HG02798 (cell line): ENCODE measurements at regions not wholly inside any gene's neighbourhood (a gene's known extent, or its start where the extent isn't known, plus 50 kb on each side); places are given as distances from the start of the nearest gene placed in this dataset.
A peak's percentile ranks its signal among the peaks of the same experiment; 100 is the strongest.

Experiments used
- ATAC-seq: cut with Tn5 transposase; IDR thresholded peaks from one replicate; pipeline ENCODE4 v1.9.1; 2021; ENCODE audit warnings: mild to moderate bottlenecking; ENCODE audit not compliant: unreplicated experiment, poor library complexity

DNA sequence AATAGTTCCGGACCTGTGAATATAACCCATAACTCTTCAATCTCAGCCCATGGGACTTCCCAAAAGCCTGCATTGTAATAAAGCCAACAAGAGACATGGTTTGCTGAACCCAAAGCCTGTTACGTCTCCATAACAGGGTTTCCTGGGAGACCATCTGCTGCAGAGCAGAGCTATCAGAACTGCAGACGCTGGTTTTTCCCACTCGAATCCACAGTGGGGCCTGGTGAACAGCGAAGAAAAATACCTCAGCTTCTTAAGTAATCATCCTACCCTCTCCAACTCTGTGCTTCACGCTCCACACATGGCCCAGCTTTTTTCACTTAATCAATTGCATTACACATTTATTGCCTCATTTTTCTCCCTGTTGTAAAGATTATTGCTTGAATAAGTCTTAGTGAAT lies 409.5 kb upstream of the GRIA1 start:
- ATAC-seq = no peak

- ATAC-seq = no peak
These were observed 409.1 kb upstream of the GRIA1 start for GRCh38 chr5:153081385-153081784.

DNA sequence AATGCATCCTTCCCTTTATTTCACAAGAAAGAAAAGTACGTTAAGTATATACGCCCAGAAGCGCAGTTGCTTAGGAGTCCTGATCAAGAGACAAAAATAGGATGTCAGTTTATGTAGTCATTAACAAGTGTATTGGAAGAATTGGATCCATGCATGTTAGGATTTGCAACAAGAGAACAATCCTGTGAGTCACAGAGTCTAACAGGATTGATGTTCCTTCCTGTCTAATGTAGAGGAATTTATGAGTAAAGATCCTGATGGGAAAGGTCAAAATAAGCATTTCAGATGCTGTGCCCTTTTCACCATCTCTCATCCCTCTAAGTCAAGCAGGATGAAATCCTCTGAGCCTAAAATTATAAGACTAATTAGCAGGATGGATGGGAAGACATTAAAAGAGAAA lies 406.0 kb upstream of the GRIA1 start:
- ATAC-seq = no peak

- no peak for ATAC-seq
These were observed 404.0 kb upstream of the GRIA1 start for GRCh38 chr5:153086486-153086885.

GRCh38 chr5:153088538-153088937 lies 401.9 kb upstream of the GRIA1 start:
- no peak for ATAC-seq

DNA sequence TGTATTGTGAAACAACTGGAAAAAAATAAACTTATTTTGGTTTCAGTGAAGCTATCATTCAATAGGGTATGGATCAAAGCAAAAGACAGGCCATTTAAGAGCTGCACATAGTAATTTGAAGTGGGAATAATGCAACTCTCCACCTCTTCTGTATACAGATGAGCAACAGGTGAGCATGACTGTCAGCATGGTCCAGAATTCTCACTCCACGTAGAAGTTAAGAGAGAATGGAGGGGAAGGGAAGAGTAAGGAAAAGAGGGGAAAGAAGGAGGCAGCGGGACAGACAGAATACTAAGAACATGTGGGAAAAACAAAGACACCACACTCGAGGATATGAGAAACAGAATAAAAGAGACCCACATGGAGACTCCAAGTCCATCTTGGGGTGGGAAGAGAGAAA lies 396.1 kb upstream of the GRIA1 start:
- no peak for ATAC-seq

DNA sequence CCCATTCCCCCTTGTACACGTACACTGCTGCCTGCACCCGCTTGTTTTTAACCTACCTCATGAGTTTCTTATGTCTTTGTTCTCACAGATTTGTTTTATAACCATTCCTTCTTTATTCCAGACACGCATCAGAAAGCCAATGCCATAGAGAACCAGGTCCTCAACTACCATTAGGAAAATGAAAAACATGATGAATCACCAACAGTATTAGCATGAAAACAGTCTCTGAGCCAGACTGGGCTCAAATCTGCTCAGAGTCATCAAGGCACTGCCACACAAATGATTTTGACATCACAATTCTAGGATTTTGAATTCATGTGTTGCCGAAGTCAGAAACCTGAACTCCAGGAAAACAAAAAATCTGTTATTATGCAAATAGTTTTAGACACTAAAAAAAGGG lies 394.1 kb upstream of the GRIA1 start:
- ATAC-seq = no peak

- no peak for ATAC-seq
These were observed 391.1 kb upstream of the GRIA1 start for GRCh38 chr5:153099328-153099727.

- ATAC-seq = no peak
These were observed 389.0 kb upstream of the GRIA1 start for GRCh38 chr5:153101235-153102180.

DNA sequence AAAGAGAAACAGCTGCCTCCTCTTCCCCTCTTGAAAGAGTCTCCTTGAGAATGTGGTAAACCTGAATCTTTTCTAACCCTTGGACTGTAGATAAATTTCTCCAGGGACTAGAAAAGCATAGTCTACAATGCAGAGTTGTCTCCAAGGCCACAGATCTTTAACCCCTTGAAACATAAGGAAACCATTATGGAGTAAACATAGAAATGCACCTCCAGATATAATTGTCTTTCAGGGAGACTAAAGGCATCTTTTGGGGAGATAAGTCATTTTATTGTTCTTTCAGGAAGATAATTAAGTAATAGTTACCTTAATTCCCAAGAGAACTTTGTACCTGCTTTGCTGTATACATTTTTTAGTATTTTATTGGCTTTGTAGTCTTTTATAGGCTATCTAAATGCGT lies 373.6 kb upstream of the GRIA1 start:
- no peak for ATAC-seq

- no peak for ATAC-seq
These were observed 372.5 kb upstream of the GRIA1 start for GRCh38 chr5:153118018-153118417.

DNA sequence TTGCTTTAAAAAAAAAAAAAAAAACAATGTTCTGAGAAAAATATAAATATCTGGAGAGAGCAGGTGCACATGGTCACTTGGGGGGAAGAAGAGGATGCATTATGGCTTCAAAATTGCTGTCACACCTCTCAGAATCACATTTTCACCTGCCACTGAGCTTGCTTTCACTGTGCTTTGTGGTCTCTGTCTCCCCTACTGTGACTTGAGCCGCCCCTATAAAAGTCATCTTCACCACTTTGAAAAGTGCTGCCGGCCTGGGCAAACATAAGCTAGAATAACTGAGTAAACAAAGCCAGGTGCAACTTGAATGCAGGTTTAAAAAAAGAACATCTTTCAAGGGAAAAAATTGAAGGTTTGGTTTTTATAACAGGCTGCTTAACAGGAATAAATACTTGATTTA lies 368.1 kb upstream of the GRIA1 start:
- no peak for ATAC-seq

DNA sequence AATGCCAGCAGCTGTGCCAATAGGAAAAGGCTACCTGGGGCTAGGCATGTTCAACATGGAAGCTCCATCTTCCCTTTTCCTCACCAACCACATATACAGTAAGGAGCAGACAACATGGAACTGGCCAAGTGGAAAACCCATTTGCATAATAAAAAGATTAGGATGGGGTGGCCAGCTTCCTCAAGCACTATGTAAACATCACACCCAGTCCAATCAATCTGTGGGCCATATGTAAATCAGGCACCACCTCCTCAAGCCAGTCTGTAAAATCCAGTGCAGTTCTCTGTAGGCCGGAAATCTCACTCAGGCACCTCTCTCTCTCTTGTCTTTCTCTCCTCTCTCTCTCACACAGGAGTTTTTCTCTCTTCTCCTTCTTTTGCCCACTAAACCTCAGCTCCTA lies 360.2 kb upstream of the GRIA1 start:
- no peak for ATAC-seq

GRCh38 chr5:153135411-153135810 lies 355.1 kb upstream of the GRIA1 start:
- ATAC-seq = no peak

DNA sequence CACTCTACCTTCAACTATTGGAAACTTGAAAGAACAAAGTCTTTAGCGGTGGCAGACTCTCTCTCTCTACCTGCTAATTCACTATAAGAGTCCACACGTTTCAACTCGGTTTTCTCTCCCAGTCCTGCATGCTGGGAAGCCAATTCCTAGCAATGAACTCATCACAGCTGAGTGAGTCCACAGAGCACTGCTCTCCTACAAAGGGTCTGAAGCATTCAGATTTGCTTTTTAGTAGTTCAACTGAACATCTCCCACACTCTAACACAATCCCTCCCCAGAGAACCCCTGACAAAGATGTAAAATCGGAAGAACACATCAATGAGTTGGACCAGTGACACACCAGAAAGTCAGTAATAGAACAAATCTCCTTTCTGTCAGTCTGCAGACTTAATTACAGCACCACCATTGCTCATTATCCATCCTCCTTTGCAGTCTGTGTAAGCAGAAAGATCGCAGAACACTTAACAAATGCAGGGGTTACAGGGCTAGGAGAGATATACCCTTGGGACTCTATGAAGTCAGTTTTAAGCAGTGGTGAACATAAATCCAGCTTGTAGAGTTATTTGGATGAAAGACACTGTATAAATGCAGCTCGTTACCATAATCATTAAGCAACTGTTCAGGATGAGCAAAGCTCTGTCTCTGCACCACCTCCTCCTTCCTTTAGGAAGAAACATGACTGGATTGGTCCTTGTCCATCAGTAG lies 353.4 kb upstream of the GRIA1 start:
- no peak for ATAC-seq

DNA sequence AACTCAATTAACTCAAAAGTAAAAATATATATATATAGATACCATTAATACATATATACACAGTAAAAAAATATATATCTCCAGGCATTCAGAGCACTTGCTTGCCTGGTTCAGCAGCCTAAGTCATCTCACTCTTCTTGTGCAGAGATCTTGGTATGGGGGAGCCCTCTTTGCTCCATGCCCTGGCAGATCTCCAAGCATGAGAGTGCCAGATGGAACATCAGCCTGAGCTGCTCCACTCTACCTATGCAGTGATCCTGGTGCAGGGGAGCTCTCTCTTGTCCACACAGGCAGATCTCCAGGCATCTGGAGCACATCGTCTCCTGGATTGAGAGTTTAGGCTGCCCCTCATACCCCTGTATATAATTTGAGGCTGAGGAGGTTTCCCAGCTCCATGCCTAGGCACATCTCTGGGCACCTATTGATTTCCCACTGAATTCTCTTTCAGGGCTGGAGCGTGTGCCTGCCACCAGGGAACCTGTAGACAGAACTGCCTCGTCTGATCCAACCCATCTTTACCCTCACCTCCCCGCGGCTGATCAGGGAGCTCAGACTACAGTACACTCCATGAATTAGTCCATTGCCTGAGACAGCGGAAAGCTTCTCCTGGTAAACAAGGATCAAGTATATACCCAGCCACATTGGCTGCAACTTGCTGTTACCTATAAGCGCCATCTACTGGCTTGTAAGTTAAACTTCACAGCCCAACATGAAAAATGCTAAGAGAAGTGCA lies 342.4 kb upstream of the GRIA1 start:
- peak; percentile 73 for ATAC-seq

DNA sequence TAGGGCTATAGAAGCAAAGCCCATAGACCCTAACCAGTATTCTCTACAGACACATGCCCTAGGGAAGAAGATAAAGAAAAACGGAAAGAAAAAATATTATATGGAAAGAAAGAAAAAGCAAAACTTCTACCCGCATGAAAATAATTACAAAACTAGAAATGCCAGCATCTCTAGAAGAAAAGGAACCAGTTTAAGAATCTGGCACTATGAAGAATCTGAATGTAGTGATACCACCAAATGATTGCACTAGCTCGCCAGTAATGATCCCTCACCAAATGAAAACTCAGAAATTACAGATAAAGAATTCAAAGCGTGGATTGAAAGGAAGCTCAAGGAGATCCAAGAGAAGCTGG lies 341.9 kb upstream of the GRIA1 start:
- ATAC-seq = no peak

DNA sequence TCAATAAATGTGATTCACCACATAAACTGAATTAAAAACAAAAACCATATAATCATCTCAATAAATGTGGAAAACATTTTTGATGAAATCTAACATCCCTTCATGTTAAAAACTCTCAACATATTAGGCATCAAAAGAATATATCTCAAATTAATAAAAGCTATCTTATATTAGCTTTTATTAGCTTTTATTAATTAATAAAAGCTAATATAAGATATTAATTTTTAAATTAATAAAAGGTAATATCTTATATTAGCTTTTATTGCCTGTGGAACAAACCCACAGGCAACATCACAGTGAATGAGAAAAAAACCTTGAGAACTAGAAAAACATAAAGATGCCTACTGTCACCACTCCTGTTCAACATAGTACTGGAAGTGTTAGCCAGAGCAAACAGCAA lies 338.9 kb upstream of the GRIA1 start:
- ATAC-seq = no peak

DNA sequence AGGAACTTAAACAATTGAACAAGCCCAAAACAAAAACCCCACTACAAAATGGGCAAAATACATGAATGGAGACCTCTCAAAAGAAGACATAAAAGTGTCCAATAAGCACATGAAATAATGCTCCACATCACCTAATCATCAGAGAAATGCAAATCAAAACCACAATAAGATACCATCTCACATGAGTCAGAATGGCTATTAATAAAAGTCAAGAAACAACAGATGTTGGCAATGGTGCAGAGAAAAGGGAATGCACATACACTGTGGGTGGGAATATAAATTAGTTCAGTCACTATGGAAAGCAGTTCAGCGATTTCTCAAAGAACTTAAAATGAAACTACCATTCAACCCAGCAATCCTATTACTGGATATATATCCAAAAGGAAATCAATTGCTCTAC lies 337.4 kb upstream of the GRIA1 start:
- no peak for ATAC-seq

GRCh38 chr5:153157156-153157555 lies 333.3 kb upstream of the GRIA1 start:
- ATAC-seq = no peak

DNA sequence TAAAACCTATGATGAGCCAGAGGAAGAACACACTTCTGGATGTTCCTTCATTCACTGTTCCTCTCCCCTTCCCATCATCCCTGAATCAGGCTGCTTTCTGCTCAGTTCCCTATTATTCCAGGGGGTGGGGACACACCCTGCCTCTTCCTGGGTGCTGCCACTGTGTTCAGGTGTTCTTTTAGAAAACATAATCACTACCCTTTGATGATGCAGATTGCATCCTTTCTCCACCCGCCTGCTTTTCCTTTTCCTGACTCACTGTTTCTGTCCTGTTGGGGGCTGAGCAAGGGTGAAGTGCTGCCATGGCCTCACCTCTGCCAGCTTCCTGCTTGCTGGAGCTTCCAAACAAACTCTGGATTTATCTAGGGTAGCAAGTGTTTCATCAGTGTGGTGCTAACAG lies 331.9 kb upstream of the GRIA1 start:
- no peak for ATAC-seq
